Breast epithelium (tissue), 4 donors: ENCODE measurements at regions not wholly inside any gene's neighbourhood (a gene's known extent, or its start where the extent isn't known, plus 50 kb on each side); places are given as distances from the start of the nearest gene placed in this dataset.

Source experiments
- DNase-seq, 2 donors: peaks; one replicate each; pipeline ENCODE4 v3.0.0-alpha.2; 2019; ENCODE audit warnings: low spot score in 2 of 2
- H3K27ac ChIP-seq, 2 donors: fragments of 200-600 bp; sonication (generic) in 1 of 2; one replicate each; pipeline ENCODE4 v1.5.1; 2016 to 2019; ENCODE audit warnings: mild to moderate bottlenecking in 1 of 2
- H3K27me3 ChIP-seq, 2 donors: fragments of 200-600 bp; sonication (generic) in 1 of 2; one replicate each; pipeline versions ENCODE4 v1.5.1 to v1.6.0; 2017 to 2019; ENCODE audit warnings: control low read depth in 1 of 2, mild to moderate bottlenecking in 1 of 2
- H3K36me3 ChIP-seq: fragments of 200-600 bp; one replicate; pipeline ENCODE4 v1.5.1; 2019
- H3K4me1 ChIP-seq, 2 donors: fragments of 200-600 bp; sonication (generic); one replicate each; pipeline ENCODE4 v1.5.1; 2016 to 2019; ENCODE audit warnings: control low read depth in 1 of 2
- H3K4me3 ChIP-seq, 3 donors: fragments of 200-600 bp; sonication (generic); 1 replicate in 2 of 3; 2 replicates in 1 of 3; pipeline ENCODE4 v1.5.1; 2016 to 2019; ENCODE audit warnings: mild to moderate bottlenecking in 3 of 3, moderate library complexity in 2 of 3
- H3K9me3 ChIP-seq, 2 donors: fragments of 200-600 bp; sonication (generic) in 1 of 2; one replicate each; pipeline ENCODE4 v1.5.1; 2016 to 2019; ENCODE audit warnings: control low read depth in 1 of 2
- CTCF ChIP-seq, 3 donors: fragments of 450-650 bp; IDR thresholded peaks; one replicate each; pipeline ENCODE4 v1.5.1; 2016 to 2017; ENCODE audit warnings: antibody characterized with exemption in 3 of 3, mild to moderate bottlenecking in 3 of 3, moderate library complexity in 3 of 3
- POLR2A ChIP-seq: fragments of 450-650 bp; IDR thresholded peaks from one replicate; pipeline ENCODE4 v1.6.1; 2016; ENCODE audit warnings: antibody characterized with exemption, mild to moderate bottlenecking, moderate library complexity
- POLR2AphosphoS5 ChIP-seq, 3 donors: sonication (generic); formaldehyde crosslinking; IDR thresholded peaks; one replicate each; pipeline ENCODE4 v1.6.1; 2017; ENCODE audit warnings: antibody characterized with exemption in 3 of 3
- intact Hi-C: fragments of 100-400 bp; cut with DNase I; formaldehyde crosslinking; loops from one replicate; pipeline ENCODE4 v1.15.1; 2023; ENCODE audit warnings: low total_unique reads

GRCh38 chr9:87443461-87443860 is 54.2 kb upstream of the DAPK1 start:
- no peak overlapping the region for H3K27ac ChIP-seq
- no peaks in the 10 kb centered on the region for H3K36me3 ChIP-seq
- no peaks in the 10 kb centered on the region for H3K9me3 ChIP-seq
- no peak for DNase-seq
- intact Hi-C loops = no loop called here
- H3K27me3 ChIP-seq = peaks cover 0 to 2% of the 10 kb centered on the region in 2 donors
- no peak overlapping the region for H3K4me3 ChIP-seq
- TF ChIP-seq POLR2A = no peak
- no peak for TF ChIP-seq CTCF (IDR thresholded peaks at IDR 0.05)
- no peak for TF ChIP-seq POLR2AphosphoS5 (IDR thresholded peaks at IDR 0.05)
- no peaks in the 10 kb centered on the region for H3K4me1 ChIP-seq

GRCh38 chr9:87445646-87446045 is 52.0 kb upstream of the DAPK1 start:
- no peaks in the 10 kb centered on the region for H3K9me3 ChIP-seq
- H3K27ac ChIP-seq = no peak overlapping the region
- DNase-seq = no peak
- H3K27me3 ChIP-seq = peaks cover 0 to 2% of the 10 kb centered on the region in 2 donors
- intact Hi-C loops = no loop called here
- no peaks in the 10 kb centered on the region for H3K36me3 ChIP-seq
- no peaks in the 10 kb centered on the region for H3K4me1 ChIP-seq
- TF ChIP-seq POLR2AphosphoS5 (IDR thresholded peaks at IDR 0.05) (no peak), CTCF (IDR thresholded peaks at IDR 0.05) (no peak), POLR2A (no peak)
- H3K4me3 ChIP-seq = no peak overlapping the region

GRCh38 chr9:87446527-87446926 is 51.1 kb upstream of the DAPK1 start:
- intact Hi-C loops = no loop called here
- H3K9me3 ChIP-seq = no peaks in the 10 kb centered on the region
- DNase-seq = no peak
- H3K36me3 ChIP-seq = no peaks in the 10 kb centered on the region
- H3K27me3 ChIP-seq = peaks cover 0 to 2% of the 10 kb centered on the region in 2 donors
- no peaks in the 10 kb centered on the region for H3K4me1 ChIP-seq
- no peak overlapping the region for H3K27ac ChIP-seq
- TF ChIP-seq POLR2AphosphoS5 (IDR thresholded peaks at IDR 0.05) (no peak), POLR2A (no peak), CTCF (IDR thresholded peaks at IDR 0.05) (no peak)
- H3K4me3 ChIP-seq = no peak overlapping the region

DNA sequence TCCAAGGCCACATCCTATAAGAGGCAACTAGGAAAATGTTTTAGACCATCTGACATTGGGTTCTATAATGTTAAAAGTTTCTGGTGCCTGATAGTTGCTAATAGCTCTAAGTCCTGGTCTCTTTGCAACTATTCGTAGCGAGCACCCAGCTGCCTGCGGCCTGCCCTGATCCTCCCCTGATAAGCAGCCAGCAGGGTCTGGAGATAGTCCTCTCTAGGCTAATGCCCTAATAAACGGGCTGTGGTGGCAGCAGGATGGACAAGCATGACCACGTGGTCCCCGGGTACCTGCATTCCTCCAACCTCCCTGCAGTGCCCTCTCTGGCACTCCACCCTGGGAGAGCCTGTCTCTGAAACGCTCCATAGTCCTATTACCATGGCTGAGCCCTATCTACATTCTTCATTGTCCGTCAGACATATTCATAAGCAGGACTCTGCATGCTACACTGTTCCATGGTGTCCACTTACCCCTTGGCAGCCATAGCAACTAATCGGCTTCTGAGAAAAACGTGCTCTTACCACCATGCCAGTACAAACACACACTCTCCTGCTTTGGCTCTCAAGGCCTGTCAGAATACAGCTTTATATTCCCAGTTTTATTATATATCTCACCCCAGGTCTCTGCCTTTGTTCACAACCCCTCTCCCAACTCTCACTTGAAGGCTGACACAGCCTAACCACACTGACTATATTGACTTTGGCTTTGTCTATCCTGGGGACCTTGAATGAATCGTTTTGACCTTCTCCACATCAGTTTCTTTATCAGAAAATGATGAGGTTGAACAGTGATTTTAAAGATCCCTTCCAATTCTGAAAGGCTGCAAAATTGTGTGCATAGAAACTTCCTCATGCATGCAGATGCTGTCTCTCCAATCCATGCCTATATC is 49.9 kb upstream of the DAPK1 start:
- Histone ChIP-seq H3K4me1 (no peaks in the 10 kb centered on the region), H3K27me3 (peaks cover 0 to 2% of the 10 kb centered on the region in 2 donors), H3K36me3 (no peaks in the 10 kb centered on the region), H3K4me3 (no peak overlapping the region), H3K9me3 (no peaks in the 10 kb centered on the region), H3K27ac (no peak overlapping the region)
- DNase-seq = no peak
- TF ChIP-seq POLR2A (no peak), CTCF (IDR thresholded peaks at IDR 0.05) (no peak), POLR2AphosphoS5 (IDR thresholded peaks at IDR 0.05) (no peak)
- intact Hi-C loops = no loop called here
